Epithelial cell of prostate (primary cell): ENCODE measurements at regions not wholly inside any gene's neighbourhood (a gene's known extent, or its start where the extent isn't known, plus 50 kb on each side); places are given as distances from the start of the nearest gene placed in this dataset.

ENCODE experiments used
- DNase-seq: peaks from one replicate; pipeline ENCODE4 v3.0.0-alpha.2; 2011; ENCODE audit warnings: low read depth, low spot score
- H3K27ac ChIP-seq: fragments of 450-650 bp; 2 replicates; pipeline ENCODE4 v1.5.1; 2017; ENCODE audit warnings: mild to moderate bottlenecking

GRCh38 chr5:73395256-73395655, 53.3 kb downstream of the FOXD1 start:
- no peak for DNase-seq
- H3K27ac ChIP-seq: no peak overlapping the region

- DNase-seq: no peak
- H3K27ac ChIP-seq: no peak overlapping the region
These were observed 54.0 kb downstream of the FOXD1 start for GRCh38 chr5:73394610-73395009.

GRCh38 chr5:73393611-73394489, 54.7 kb downstream of the FOXD1 start:
- no peak overlapping the region for H3K27ac ChIP-seq
- no peak for DNase-seq

- no peak for DNase-seq
- no peak overlapping the region for H3K27ac ChIP-seq
These were observed 55.8 kb downstream of the FOXD1 start for GRCh38 chr5:73392775-73393174.

- no peak for DNase-seq
- H3K27ac ChIP-seq: no peak overlapping the region
These were observed 57.1 kb downstream of the FOXD1 start for GRCh38 chr5:73391441-73391881.

- no peak overlapping the region for H3K27ac ChIP-seq
- DNase-seq: no peak
These were observed 57.6 kb downstream of the FOXD1 start for GRCh38 chr5:73390972-73391371.

GRCh38 chr5:73388740-73389139, 59.8 kb downstream of the FOXD1 start:
- H3K27ac ChIP-seq: no peak overlapping the region
- DNase-seq: no peak

- no peak for DNase-seq
These were observed 60.3 kb downstream of the FOXD1 start for GRCh38 chr5:73388306-73388684.

GRCh38 chr5:73387601-73388305, 60.8 kb downstream of the FOXD1 start:
- no peak for DNase-seq
- no peak overlapping the region for H3K27ac ChIP-seq

More at GRCh38 chr5:73388306-73388684, 60.3 kb downstream of the FOXD1 start:
- no peak overlapping the region for H3K27ac ChIP-seq

- no peak for DNase-seq
- H3K27ac ChIP-seq: no peak overlapping the region
These were observed 61.4 kb downstream of the FOXD1 start for GRCh38 chr5:73387149-73387591.

GRCh38 chr5:73384861-73385260, 63.7 kb downstream of the FOXD1 start:
- no peak for DNase-seq
- H3K27ac ChIP-seq: no peak overlapping the region

- no peak for DNase-seq
- no peak overlapping the region for H3K27ac ChIP-seq
These were observed 66.2 kb downstream of the FOXD1 start for GRCh38 chr5:73382401-73382740.

GRCh38 chr5:73381590-73382400, 66.8 kb downstream of the FOXD1 start:
- no peak overlapping the region for H3K27ac ChIP-seq
- no peak for DNase-seq

- no peak for DNase-seq
- H3K27ac ChIP-seq: no peak overlapping the region
These were observed 67.6 kb downstream of the FOXD1 start for GRCh38 chr5:73380710-73381589.

- H3K27ac ChIP-seq: no peak overlapping the region
- no peak for DNase-seq
These were observed 68.5 kb downstream of the FOXD1 start for GRCh38 chr5:73380041-73380440.

- no peak overlapping the region for H3K27ac ChIP-seq
- DNase-seq: no peak
These were observed 69.1 kb downstream of the FOXD1 start for GRCh38 chr5:73379435-73379834.

- no peak for DNase-seq
- no peak overlapping the region for H3K27ac ChIP-seq
These were observed 69.8 kb downstream of the FOXD1 start for GRCh38 chr5:73378765-73379164.

- H3K27ac ChIP-seq: no peak overlapping the region
- no peak for DNase-seq
These were observed 70.5 kb downstream of the FOXD1 start for GRCh38 chr5:73378070-73378469.

- H3K27ac ChIP-seq: no peak overlapping the region
- DNase-seq: no peak
These were observed 71.9 kb downstream of the FOXD1 start for GRCh38 chr5:73376618-73377170.
